NCI-H1092 (cell line): ENCODE measurements at regions not wholly inside any gene's neighbourhood (a gene's known extent, or its start where the extent isn't known, plus 50 kb on each side); places are given as distances from the start of the nearest gene placed in this dataset.

Experiments used
- DNase-seq: peaks from one replicate; lab custom pipeline; 2025; lab: John Stamatoyannopoulos, UW

DNA sequence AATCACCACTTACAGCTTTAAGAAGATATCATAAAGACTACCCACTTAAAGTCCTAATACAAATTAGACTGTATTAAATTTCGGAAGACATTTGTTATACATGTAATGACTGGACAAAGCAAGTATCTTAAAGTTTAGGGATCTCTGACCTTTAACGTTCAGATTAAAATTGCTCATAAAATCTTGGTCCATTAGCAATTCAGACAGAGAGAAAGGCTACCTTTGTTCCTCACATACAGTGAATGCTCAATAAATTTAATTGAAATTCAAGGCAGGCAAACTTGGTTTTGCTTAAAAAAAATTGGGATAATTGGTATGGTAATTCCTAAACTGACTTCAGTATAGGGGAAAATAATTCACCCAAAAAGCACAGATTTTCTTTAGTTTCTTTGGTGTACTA, 285.9 kb upstream of the EMCN start:
- no peak for DNase-seq

- DNase-seq: no peak
Measured at GRCh38 chr4:100799761-100800539, 282.1 kb upstream of the EMCN start.

- DNase-seq: no peak
Measured at GRCh38 chr4:100797791-100798190, 280.0 kb upstream of the EMCN start.

DNA sequence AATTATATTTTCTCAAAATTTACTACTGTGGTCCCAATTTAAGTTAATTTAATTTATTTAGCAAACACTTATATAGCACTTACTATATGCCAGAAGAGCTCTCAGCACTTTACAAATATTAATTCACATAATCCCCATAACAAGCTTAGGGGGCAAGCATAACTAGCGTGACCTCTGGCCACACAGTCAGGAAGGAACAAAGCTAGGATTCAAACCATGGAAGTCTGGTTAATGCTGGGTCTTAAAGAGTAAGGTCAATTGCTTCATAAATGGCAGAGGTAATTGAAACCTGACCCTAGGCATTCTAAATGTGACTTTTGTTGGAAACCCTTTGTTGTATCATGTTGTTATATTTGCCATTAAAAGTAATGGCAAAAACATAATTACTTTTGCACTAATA, 279.5 kb upstream of the EMCN start:
- no peak for DNase-seq

GRCh38 chr4:100796332-100796731, 278.5 kb upstream of the EMCN start:
- no peak for DNase-seq

- no peak for DNase-seq
Measured at GRCh38 chr4:100795581-100795980, 277.8 kb upstream of the EMCN start.

GRCh38 chr4:100790836-100791615, 273.2 kb upstream of the EMCN start:
- no peak for DNase-seq

- DNase-seq: no peak
Measured at GRCh38 chr4:100789991-100790390, 272.2 kb upstream of the EMCN start.

GRCh38 chr4:100786481-100786880, 268.7 kb upstream of the EMCN start:
- DNase-seq: no peak

DNA sequence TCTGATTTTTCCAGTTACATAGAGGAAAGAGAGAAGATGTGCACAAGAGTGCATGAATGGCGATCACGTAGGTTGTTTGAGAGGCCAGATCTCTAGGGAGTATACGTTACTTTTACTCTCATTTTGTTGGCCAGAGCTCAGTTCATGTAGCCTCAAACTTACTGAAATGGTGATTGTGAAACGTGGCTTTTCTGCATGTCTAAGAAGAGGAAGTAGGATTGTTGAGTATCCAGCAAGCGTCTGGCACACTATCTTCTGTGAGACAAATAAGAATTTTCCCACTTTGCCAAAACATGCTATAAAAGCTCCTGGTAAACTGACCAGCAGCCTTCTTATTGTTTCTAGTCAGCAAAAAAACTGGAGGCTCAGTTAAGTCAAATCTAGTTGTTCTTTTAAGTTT, 264.5 kb upstream of the EMCN start:
- DNase-seq: no peak

DNA sequence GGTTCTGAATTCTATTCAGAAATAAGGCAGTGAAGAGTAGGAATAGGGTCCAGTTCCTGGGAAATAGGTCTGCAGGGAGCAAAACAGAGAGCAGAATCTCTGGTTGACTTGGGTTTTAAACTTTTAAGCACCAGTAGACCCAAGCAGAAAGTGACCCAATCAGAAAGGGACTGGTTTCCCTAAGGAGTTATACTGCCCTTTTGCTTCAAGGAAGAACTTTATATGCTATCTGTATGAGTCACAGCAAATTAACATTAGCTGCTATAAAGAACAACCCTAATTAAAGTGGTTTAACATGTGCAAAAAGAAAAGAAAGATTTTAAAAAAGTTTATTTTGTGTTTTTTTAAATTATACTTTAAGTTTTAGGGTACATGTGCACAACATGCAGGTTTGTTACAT, 263.6 kb upstream of the EMCN start:
- no peak for DNase-seq

- DNase-seq: no peak
Measured at GRCh38 chr4:100780126-100780525, 262.3 kb upstream of the EMCN start.

GRCh38 chr4:100778431-100778830, 260.6 kb upstream of the EMCN start:
- DNase-seq: no peak

DNA sequence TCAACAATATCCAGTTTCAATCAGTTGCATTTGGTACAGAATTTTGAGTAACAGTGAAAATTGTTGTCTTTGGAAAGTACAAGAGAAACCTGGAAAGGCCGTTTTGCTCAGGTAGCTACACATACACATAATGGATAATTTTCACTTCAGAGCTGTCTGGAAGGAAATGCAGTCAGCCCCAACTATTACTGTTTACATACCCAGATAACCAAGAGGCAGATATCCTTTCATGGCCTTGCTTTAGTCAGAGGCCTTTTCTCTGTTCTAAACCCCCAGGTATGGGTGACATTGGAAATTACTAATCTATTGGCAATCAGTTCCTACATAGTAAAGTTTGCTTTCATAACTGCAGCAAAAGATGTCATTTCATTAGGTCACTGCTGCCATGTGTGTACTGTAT, 244.9 kb upstream of the EMCN start:
- DNase-seq: no peak

DNA sequence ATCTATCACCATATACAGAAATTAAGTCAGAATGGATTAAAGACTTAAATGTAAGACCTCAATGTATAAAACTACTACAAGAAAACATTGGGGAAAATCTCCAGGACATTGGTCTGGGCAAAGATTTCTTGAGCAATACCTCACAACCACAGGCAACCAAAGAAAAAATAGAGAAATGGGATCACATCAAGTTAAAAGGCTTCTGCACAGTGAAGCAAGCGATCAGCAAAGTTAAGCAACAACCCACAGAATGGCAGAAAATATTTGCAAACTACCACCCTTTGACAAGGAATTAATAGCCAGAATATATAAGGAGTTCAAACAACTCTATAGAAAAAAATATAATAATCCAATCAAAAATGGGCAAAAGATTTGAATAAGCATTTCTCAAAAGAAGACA, 236.9 kb upstream of the EMCN start:
- no peak for DNase-seq

GRCh38 chr4:100746141-100746739, 228.4 kb upstream of the EMCN start:
- DNase-seq: no peak

- DNase-seq: peak; percentile 4
Measured at GRCh38 chr4:100742045-100742444, 224.2 kb upstream of the EMCN start.

- DNase-seq: no peak
Measured at GRCh38 chr4:100739426-100739825, 221.6 kb upstream of the EMCN start.

DNA sequence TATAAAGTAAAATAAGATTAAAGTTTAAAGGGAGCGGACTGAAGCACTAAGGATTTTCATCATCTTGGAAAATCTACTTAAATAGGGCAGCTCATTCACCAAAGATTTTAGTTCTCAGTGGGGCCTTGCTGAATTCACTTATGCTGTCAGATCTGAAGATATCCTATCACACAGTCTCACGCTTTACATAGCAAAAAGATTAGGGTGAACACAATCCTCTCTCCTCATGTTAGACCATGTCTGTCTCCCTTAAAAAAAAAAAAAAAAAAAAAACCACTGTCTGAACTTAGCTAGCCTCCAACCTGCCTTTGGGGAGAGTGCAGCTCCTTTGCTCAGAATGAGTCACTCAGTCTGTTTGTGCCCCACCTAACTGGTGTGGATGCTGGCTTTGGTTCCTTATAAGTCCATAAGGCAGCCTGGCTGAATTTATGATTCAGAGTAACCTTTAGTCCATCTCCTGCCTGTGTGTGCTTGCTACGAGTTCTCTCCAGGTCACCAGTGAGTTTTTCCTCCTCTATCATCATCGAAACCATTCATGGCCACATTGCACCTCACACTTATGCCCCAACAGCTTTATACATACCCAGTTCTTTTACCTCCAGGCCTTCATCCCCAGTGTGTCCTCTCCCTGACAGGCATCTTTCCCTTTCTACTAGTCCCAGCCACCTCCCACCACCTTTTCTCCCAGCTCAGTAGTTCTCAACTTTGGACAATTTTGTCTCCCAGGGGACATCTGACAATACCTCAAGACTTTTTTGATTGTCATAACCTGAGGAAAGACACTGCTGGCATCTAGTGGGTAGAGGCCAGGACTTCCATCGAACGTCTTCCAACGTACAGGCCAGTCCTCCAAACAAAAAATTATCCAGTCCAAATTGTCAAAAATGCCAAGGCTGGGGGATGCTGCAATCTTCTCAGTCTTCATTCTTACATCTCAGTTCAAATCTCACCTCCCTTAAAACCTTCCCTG, 220.7 kb upstream of the EMCN start:
- DNase-seq: no peak

DNA sequence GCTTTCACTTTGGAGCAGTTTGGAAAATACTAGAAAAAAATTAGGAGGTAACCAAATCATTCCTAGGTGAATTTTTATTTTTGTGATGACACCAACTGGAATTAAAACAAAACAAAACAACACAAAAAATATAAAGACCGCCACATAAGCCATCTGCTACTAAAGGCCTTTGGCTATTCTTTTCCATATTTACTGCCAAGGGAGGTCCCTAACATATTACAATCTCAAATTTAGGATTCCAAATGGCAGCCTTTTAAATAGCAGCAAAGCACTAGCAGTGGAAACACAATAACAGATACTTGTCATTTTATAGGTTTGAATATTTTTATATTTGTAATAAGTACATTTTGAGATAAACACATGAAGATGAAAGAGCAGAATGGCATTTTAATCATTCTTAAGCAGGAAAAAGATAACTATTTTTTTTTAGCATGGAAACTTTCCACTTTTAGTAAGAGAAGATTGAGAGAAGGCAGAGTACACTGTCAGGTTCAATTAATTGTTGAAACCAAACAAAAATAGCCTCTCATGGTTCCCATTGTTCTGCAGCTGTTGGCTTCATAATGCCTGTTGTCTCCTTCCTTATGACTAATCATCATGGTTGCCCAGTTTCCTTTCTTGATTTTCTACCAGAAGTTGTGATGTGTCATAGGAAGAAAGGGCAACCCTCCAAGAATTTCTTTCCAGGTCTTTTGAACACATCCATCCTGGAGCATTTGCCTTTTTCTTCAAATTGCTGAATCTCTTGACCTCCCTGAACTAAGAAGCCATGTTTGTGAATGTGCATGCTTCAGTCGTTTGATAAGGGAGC, 219.0 kb upstream of the EMCN start:
- DNase-seq: no peak

- DNase-seq: no peak
Measured at GRCh38 chr4:100728861-100729260, 211.0 kb upstream of the EMCN start.
